ENCODE measurements at regions not wholly inside any gene's neighbourhood (a gene's known extent, or its start where the extent isn't known, plus 50 kb on each side); places are given as distances from the start of the nearest gene placed in this dataset.
"Not testable (repeated sequence)": the region's sequence is repeated elsewhere in the genome, so short reads cannot be mapped to it uniquely, and the experiment has no call there.

- Histone ChIP-seq H3K4me1 (no peaks in the 10 kb centered on the region), H3K27me3 (no peaks in the 10 kb centered on the region), H3K4me3 (no peak overlapping the region), H3K27ac (no peak overlapping the region), H3K9me3 (no peaks in the 10 kb centered on the region), H3K36me3 (no peaks in the 10 kb centered on the region)
- DNase-seq, result no peak
- intact Hi-C loops (cut with DNase I; ENCODE audit: low total_unique reads), result no loop called here
- TF ChIP-seq, protein P1, sequence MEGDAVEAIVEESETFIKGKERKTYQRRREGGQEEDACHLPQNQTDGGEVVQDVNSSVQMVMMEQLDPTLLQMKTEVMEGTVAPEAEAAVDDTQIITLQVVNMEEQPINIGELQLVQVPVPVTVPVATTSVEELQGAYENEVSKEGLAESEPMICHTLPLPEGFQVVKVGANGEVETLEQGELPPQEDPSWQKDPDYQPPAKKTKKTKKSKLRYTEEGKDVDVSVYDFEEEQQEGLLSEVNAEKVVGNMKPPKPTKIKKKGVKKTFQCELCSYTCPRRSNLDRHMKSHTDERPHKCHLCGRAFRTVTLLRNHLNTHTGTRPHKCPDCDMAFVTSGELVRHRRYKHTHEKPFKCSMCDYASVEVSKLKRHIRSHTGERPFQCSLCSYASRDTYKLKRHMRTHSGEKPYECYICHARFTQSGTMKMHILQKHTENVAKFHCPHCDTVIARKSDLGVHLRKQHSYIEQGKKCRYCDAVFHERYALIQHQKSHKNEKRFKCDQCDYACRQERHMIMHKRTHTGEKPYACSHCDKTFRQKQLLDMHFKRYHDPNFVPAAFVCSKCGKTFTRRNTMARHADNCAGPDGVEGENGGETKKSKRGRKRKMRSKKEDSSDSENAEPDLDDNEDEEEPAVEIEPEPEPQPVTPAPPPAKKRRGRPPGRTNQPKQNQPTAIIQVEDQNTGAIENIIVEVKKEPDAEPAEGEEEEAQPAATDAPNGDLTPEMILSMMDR (IDR thresholded peaks at IDR 0.05), result no peak
Observed at GRCh38 chr7:46909601-46910051, 672.3 kb downstream of the TNS3 start.

DNA sequence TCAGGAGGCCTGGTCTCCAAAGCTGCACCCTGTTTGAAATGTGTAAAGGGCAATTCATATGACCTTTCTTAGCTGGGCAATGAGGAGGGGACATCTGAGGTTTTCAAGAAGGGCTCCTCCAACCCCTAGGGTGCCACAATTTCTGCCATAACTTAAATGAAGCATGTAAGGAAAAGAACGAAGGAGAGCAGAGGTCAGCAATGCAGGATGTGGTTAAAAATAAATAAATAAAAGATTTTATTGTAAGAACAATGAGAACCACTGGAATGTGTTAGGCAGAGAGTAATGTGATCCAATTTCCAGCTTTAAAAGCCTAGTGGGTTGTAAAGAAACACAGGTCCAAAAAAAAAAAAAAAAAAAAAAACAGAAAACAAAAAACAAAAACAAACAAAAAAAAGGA lies 673.1 kb downstream of the TNS3 start:
- H3K27me3 ChIP-seq, result no peaks in the 10 kb centered on the region
- H3K4me3 ChIP-seq, result no peak overlapping the region
- TF ChIP-seq POLR2A (IDR thresholded peaks at IDR 0.05), result no peak
- TF ChIP-seq, protein P1 (IDR thresholded peaks at IDR 0.05), result no peak
- no peak for DNase-seq
- H3K27ac ChIP-seq, result no peak overlapping the region
- H3K36me3 ChIP-seq, result no peaks in the 10 kb centered on the region
- no peaks in the 10 kb centered on the region for H3K4me1 ChIP-seq
- no peaks in the 10 kb centered on the region for H3K9me3 ChIP-seq
- intact Hi-C loops (cut with DNase I; ENCODE audit: low total_unique reads), result no loop called here

- intact Hi-C loops (cut with DNase I; ENCODE audit: low total_unique reads); H3K27me3 ChIP-seq; H3K4me1 ChIP-seq; DNase-seq; H3K36me3 ChIP-seq; H3K4me3 ChIP-seq; H3K27ac ChIP-seq; H3K9me3 ChIP-seq: not testable (repeated sequence)
Observed at GRCh38 chr7:46904523-46904922, 677.4 kb downstream of the TNS3 start.

DNA sequence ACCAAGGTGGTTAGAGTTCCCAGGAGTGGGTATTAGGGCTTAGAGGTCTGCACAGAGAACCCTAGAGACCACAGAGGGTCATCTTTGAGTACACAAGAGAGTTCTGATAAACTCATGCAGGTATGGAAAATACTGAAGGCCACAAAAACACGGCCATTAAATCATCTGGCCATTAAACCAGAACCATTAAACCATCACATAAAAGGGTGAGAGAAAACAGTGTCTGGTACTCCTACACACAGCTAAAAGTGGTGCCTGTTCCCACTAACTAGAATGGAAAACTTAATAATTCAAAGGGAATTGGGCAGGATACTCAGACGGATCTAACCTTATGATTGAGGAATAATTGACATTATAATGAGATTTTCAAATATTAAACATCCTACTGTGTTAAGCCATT lies 679.4 kb downstream of the TNS3 start:
- Histone ChIP-seq H3K4me1 (peaks cover 0 to 3% of the 10 kb centered on the region in 2 donors), H3K9me3 (no peaks in the 10 kb centered on the region), H3K36me3 (no peaks in the 10 kb centered on the region), H3K27me3 (no peaks in the 10 kb centered on the region), H3K4me3 (no peak overlapping the region), H3K27ac (peak overlapping the region; percentile 16 to 32)
- intact Hi-C loops (cut with DNase I; ENCODE audit: low total_unique reads), result no loop called here
- DNase-seq, result no peak
- TF ChIP-seq POLR2A (IDR thresholded peaks at IDR 0.05), result no peak
- TF ChIP-seq, protein P1 (IDR thresholded peaks at IDR 0.05), result no peak

DNA sequence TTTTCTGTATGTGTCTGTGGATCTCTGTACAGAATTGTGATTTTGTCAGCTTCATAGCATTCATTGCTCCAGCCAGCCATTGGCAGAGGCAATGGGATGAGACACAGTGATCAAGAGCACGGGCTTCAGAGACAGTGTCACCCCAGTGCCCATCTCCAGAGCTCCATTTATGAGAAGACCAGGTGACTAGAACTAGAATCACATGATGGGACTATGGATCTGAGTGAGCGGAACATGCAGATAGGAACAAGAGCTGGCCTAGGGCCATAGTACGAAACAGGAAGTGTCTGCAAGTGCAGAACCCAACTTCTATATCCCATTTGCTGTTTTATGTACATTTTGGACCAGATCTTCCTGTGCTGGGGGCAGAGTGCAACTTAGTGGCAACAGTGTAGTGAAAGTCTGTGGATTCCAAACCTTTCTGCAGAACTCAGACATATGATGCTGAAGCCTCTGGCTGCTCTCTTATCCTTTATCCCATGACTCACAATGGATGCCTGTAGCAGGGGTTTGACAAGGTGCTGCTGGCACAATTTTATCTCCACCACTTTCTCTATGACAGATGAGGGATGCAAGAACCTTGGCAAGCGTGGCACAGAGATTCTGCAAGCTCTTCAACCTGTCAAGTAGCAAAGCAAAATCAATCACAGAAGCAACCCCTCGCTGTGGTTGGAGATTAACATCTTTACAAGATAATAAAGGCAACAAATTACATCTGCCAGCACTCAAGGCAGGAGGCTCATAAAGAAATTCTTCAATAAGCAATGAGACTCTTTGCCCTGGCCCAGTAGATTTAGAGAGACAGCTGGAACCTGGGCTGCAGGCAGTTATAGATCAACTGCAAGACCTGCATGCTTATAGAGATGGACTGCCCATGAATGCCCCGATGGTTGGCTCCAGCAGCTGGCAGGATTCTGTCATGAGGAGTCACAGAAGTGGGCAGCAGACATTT lies 681.3 kb downstream of the TNS3 start:
- Histone ChIP-seq H3K27ac (peak overlapping the region in 1 of 2 donors; percentile 1), H3K36me3 (no peaks in the 10 kb centered on the region), H3K27me3 (no peaks in the 10 kb centered on the region), H3K4me3 (no peak overlapping the region), H3K4me1 (peaks cover 0 to 3% of the 10 kb centered on the region in 2 donors), H3K9me3 (no peaks in the 10 kb centered on the region)
- no peak for TF ChIP-seq POLR2A (IDR thresholded peaks at IDR 0.05)
- TF ChIP-seq, protein P1 (IDR thresholded peaks at IDR 0.05), result no peak
- DNase-seq, result peak; percentile 51 to 83
- intact Hi-C loops (cut with DNase I; ENCODE audit: low total_unique reads), result no loop called here
